IPS-18a (cell line): ENCODE measurements at regions not wholly inside any gene's neighbourhood (a gene's known extent, or its start where the extent isn't known, plus 50 kb on each side); places are given as distances from the start of the nearest gene placed in this dataset.

Experiments used
- H3K27ac ChIP-seq: one replicate; pipeline ENCODE4 v1.5.1; 2013; ENCODE audit warnings: low read length
- H3K27me3 ChIP-seq: one replicate; pipeline ENCODE4 v1.6.1; 2013; ENCODE audit warnings: mild to moderate bottlenecking, low read length; ENCODE audit not compliant: control insufficient read depth, insufficient read depth
- H3K36me3 ChIP-seq: one replicate; pipeline ENCODE4 v1.6.1; 2013; ENCODE audit warnings: low read depth, low read length; ENCODE audit not compliant: control insufficient read depth
- H3K4me1 ChIP-seq: one replicate; pipeline ENCODE4 v1.6.1; 2013; ENCODE audit warnings: low read depth, low read length; ENCODE audit not compliant: control insufficient read depth
- H3K4me3 ChIP-seq: one replicate; pipeline ENCODE4 v1.5.1; 2013; ENCODE audit warnings: low read length
- H3K9ac ChIP-seq: one replicate; pipeline ENCODE4 v1.6.1; 2013; ENCODE audit warnings: mild to moderate bottlenecking, low read length, moderate library complexity
- H3K9me3 ChIP-seq: one replicate; pipeline ENCODE4 v1.6.1; 2013; ENCODE audit warnings: low read depth, low read length; ENCODE audit not compliant: control insufficient read depth

- Histone ChIP-seq H3K4me1 (no peaks in the 10 kb centered on the region), H3K9ac (no peak overlapping the region), H3K36me3 (no peaks in the 10 kb centered on the region), H3K27me3 (no peaks in the 10 kb centered on the region), H3K9me3 (no peaks in the 10 kb centered on the region), H3K4me3 (no peak overlapping the region), H3K27ac (no peak overlapping the region)
Measured at GRCh38 chr3:127093312-127093711, 99.6 kb upstream of the PRR23E start.

- Histone ChIP-seq H3K4me3 (no peak overlapping the region), H3K36me3 (no peaks in the 10 kb centered on the region), H3K9me3 (no peaks in the 10 kb centered on the region), H3K9ac (no peak overlapping the region), H3K4me1 (no peaks in the 10 kb centered on the region), H3K27ac (no peak overlapping the region), H3K27me3 (no peaks in the 10 kb centered on the region)
Measured at GRCh38 chr3:127095774-127096173, 97.2 kb upstream of the PRR23E start.

- H3K4me3 ChIP-seq = no peak overlapping the region
- H3K9ac ChIP-seq = no peak overlapping the region
- H3K4me1 ChIP-seq = no peaks in the 10 kb centered on the region
- no peaks in the 10 kb centered on the region for H3K9me3 ChIP-seq
- H3K36me3 ChIP-seq = no peaks in the 10 kb centered on the region
- H3K27me3 ChIP-seq = no peaks in the 10 kb centered on the region
- no peak overlapping the region for H3K27ac ChIP-seq
Measured at GRCh38 chr3:127096256-127097071, 96.5 kb upstream of the PRR23E start.

GRCh38 chr3:127097072-127097405 is 95.9 kb upstream of the PRR23E start:
- H3K9me3 ChIP-seq = no peaks in the 10 kb centered on the region
- H3K9ac ChIP-seq = no peak overlapping the region
- H3K27ac ChIP-seq = no peak overlapping the region
- H3K4me3 ChIP-seq = no peak overlapping the region
- H3K4me1 ChIP-seq = no peaks in the 10 kb centered on the region
- no peaks in the 10 kb centered on the region for H3K27me3 ChIP-seq
- no peaks in the 10 kb centered on the region for H3K36me3 ChIP-seq

GRCh38 chr3:127097481-127097880 is 95.5 kb upstream of the PRR23E start:
- Histone ChIP-seq H3K9ac (no peak overlapping the region), H3K9me3 (no peaks in the 10 kb centered on the region), H3K4me3 (no peak overlapping the region), H3K4me1 (no peaks in the 10 kb centered on the region), H3K36me3 (no peaks in the 10 kb centered on the region), H3K27ac (no peak overlapping the region), H3K27me3 (no peaks in the 10 kb centered on the region)

- Histone ChIP-seq H3K27me3 (no peaks in the 10 kb centered on the region), H3K9me3 (no peaks in the 10 kb centered on the region), H3K4me1 (no peaks in the 10 kb centered on the region), H3K4me3 (no peak overlapping the region), H3K27ac (no peak overlapping the region), H3K36me3 (no peaks in the 10 kb centered on the region), H3K9ac (no peak overlapping the region)
Measured at GRCh38 chr3:127099982-127100381, 92.9 kb upstream of the PRR23E start.

- no peak overlapping the region for H3K4me3 ChIP-seq
- no peak overlapping the region for H3K27ac ChIP-seq
- no peak overlapping the region for H3K9ac ChIP-seq
- no peaks in the 10 kb centered on the region for H3K36me3 ChIP-seq
- no peaks in the 10 kb centered on the region for H3K27me3 ChIP-seq
- no peaks in the 10 kb centered on the region for H3K4me1 ChIP-seq
- H3K9me3 ChIP-seq = no peaks in the 10 kb centered on the region
Measured at GRCh38 chr3:127100459-127101410, 92.2 kb upstream of the PRR23E start.

GRCh38 chr3:127101411-127102187 is 91.3 kb upstream of the PRR23E start:
- no peaks in the 10 kb centered on the region for H3K9me3 ChIP-seq
- no peak overlapping the region for H3K9ac ChIP-seq
- H3K4me1 ChIP-seq = no peaks in the 10 kb centered on the region
- no peak overlapping the region for H3K27ac ChIP-seq
- H3K36me3 ChIP-seq = no peaks in the 10 kb centered on the region
- H3K27me3 ChIP-seq = no peaks in the 10 kb centered on the region
- no peak overlapping the region for H3K4me3 ChIP-seq

GRCh38 chr3:127102188-127102520 is 90.8 kb upstream of the PRR23E start:
- Histone ChIP-seq H3K4me3 (no peak overlapping the region), H3K27ac (no peak overlapping the region), H3K9ac (no peak overlapping the region), H3K27me3 (no peaks in the 10 kb centered on the region), H3K36me3 (no peaks in the 10 kb centered on the region), H3K4me1 (no peaks in the 10 kb centered on the region), H3K9me3 (no peaks in the 10 kb centered on the region)

- no peak overlapping the region for H3K4me3 ChIP-seq
- no peak overlapping the region for H3K27ac ChIP-seq
- H3K9ac ChIP-seq = no peak overlapping the region
- H3K9me3 ChIP-seq = no peaks in the 10 kb centered on the region
- no peaks in the 10 kb centered on the region for H3K4me1 ChIP-seq
- no peaks in the 10 kb centered on the region for H3K36me3 ChIP-seq
- no peaks in the 10 kb centered on the region for H3K27me3 ChIP-seq
Measured at GRCh38 chr3:127102587-127102986, 90.3 kb upstream of the PRR23E start.

GRCh38 chr3:127103080-127103479 is 89.9 kb upstream of the PRR23E start:
- no peaks in the 10 kb centered on the region for H3K9me3 ChIP-seq
- no peak overlapping the region for H3K9ac ChIP-seq
- H3K27me3 ChIP-seq = no peaks in the 10 kb centered on the region
- no peaks in the 10 kb centered on the region for H3K4me1 ChIP-seq
- no peaks in the 10 kb centered on the region for H3K36me3 ChIP-seq
- no peak overlapping the region for H3K4me3 ChIP-seq
- H3K27ac ChIP-seq = no peak overlapping the region
